ENCODE measurements at regions not wholly inside any gene's neighbourhood (a gene's known extent, or its start where the extent isn't known, plus 50 kb on each side); places are given as distances from the start of the nearest gene placed in this dataset.
A peak's percentile ranks its signal among the peaks of the same experiment; 100 is the strongest.

DNA sequence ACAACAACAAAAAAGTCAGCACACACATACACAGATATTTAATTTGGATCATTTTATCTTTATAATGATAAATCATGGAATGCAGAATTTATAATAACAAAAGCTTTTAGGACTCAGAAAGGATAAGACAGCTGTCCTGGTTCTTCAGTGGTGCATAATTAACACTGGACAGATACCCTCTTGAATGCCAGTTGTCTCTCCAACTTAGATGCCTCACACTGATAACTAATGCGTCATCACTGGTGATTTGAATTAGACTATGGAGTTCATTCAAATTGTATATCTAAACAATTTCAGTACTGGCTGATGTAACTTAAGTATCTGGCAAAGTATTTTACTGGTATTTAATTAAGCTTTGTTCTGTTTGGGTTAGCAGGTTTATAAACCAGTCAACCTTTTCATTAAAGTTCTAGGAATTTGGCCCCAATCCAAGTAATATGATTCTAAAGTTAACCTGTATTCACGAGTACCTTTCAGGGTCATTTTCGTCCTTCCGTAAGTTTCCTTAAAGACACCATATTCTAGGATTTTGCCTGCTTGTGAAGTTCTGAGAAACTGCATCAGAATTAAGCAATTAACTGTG is 1199.5 kb upstream of the TMPRSS15 start:
- TF ChIP-seq, protein P1, sequence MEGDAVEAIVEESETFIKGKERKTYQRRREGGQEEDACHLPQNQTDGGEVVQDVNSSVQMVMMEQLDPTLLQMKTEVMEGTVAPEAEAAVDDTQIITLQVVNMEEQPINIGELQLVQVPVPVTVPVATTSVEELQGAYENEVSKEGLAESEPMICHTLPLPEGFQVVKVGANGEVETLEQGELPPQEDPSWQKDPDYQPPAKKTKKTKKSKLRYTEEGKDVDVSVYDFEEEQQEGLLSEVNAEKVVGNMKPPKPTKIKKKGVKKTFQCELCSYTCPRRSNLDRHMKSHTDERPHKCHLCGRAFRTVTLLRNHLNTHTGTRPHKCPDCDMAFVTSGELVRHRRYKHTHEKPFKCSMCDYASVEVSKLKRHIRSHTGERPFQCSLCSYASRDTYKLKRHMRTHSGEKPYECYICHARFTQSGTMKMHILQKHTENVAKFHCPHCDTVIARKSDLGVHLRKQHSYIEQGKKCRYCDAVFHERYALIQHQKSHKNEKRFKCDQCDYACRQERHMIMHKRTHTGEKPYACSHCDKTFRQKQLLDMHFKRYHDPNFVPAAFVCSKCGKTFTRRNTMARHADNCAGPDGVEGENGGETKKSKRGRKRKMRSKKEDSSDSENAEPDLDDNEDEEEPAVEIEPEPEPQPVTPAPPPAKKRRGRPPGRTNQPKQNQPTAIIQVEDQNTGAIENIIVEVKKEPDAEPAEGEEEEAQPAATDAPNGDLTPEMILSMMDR (conservative IDR thresholded peaks at IDR 0.05): no peak
- peak overlapping the region; percentile 19; the same call in 1 of the 2 replicates for H3K27ac ChIP-seq

DNA sequence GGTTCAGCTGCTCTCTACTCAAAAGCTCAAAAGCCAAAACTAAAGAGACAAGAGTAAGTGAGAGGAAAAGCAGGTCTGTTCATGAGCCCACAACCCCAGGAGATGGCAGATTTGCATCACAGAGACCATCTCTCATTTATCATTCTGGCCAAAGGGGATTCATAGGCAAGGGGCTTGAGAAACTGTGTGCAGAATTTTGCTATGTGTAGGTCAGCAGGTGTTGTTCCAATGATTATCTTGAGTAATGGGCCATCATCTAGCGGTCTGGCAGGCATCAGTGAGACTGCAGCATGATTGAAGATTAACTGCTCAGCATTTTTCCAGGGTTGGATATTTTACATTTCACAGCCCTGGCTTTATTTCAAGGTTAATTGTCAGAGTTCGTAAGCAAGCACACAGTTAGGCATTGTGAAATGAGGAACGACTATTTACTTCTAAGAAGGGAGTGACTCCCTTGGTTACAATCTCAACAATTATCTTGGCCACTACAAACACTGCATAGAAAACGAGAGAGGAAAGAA is 1204.6 kb upstream of the TMPRSS15 start:
- no peak overlapping the region for H3K27ac ChIP-seq
- TF ChIP-seq, protein P1 (conservative IDR thresholded peaks at IDR 0.05): peak; percentile 3

DNA sequence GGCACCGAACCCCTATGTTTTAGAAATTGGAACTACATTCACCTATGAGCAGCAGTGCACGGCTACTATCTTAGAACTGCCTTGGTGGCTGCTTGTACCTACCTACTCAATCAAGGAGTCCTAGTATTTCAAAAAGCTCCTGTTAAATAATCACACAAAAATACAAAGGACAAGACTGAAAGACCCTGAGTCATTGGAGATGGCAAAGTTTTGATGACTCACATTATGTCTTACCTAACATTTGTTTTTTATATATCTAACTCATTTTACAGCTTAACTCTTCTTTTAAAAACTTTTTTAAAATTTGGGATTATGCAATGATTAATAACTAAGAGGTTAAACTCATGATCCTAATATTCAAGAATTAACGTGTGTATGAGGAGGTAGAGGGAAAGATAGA is 1206.0 kb upstream of the TMPRSS15 start:
- TF ChIP-seq, protein P1 (conservative IDR thresholded peaks at IDR 0.05): no peak
- no peak overlapping the region for H3K27ac ChIP-seq

DNA sequence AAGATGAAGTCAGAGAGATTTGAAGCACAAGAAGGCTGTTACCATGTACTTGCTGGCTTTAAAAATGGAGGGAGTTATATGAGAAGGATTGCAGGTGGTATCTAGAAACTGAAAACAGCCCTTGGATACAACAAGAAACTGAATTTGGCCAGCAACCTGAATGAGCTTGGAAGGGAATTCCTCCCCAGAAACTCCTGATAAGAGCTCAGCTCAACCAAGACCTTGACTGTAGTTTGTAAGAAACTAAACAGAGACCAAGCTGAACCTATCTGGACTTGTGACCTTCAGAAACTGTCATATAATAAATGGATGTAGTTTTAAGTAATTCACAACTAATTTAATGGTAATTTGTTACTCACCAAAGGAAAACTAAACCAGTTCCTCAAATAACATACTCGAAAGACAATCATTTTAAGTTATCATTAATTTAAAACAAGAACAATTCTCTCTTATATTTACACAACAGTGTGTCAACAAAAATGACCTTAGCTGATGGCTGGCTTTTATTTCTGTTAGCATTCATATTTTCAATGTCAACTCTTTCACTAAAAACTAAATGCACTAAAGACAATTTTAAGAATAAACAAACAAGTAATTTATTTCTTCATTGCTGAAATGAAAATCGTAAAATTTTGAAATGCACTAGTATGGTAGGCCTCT is 1218.4 kb upstream of the TMPRSS15 start:
- TF ChIP-seq, protein P1 (conservative IDR thresholded peaks at IDR 0.05): no peak
- H3K27ac ChIP-seq: no peak overlapping the region

DNA sequence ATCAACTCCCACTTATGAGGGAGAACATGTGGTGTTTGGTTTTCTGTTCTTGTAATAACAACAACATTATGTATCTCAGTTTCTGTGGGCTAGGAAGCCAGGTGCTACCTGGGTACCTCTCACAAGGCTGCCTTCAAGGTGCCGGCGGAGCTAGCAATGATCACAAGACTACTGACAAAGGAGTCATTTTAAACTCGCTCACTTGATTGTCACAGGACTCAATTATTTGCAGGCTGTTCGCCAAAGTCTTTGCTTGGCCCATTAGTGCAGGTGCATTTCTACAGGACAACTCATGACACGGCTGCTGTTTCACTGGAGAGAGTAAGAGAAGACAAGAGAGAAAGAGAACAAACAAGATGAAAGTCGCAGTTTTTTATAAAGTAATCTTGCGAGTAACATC is 1237.4 kb upstream of the TMPRSS15 start:
- TF ChIP-seq, protein P1 (conservative IDR thresholded peaks at IDR 0.05): no peak
- H3K27ac ChIP-seq: no peak overlapping the region

DNA sequence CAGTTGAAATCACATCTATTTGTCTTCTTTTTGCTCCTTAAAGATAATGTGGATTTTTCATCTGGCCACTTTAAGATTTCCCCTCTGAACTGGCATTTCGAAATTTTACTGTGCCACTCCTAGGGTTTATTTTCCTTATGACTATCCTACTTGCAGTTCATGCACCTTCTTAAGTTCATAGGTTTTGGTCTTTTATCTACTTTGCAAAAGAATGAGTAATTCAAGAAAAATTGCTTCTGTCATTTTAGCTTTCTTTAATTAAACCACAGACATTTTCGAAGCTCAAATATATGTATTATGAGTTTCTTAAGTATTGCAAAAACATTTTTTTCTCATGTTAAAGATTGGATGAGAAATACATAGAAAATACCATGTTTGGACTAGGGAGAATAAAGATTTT is 1244.8 kb upstream of the TMPRSS15 start:
- H3K27ac ChIP-seq: no peak overlapping the region

DNA sequence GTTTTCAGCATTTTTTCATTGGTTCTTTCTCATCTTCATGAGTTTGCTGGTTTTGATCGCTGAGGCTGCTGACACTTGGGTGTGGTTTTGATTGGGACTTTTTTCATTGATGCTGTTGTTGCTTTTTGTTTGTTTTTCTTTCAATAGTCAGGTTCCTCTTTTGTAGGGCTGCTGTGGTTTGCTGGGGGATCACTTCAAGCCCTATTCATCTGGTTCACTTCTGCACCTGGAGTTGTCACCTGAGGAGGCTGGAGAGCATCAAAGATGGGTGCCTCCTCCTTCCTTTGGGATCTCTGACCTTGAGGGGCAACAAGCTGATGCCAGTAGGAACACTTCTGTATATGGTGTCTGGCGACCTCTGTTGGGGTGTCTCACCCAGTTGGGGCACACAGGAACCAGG is 1279.9 kb upstream of the TMPRSS15 start:
- H3K27ac ChIP-seq: no peak overlapping the region
- TF ChIP-seq, protein P1 (conservative IDR thresholded peaks at IDR 0.05): no peak

More for the DNA sequence above, 1244.8 kb upstream of the TMPRSS15 start:
- TF ChIP-seq, protein P1 (conservative IDR thresholded peaks at IDR 0.05): no peak

Data from VCaP (cell line).